ENCODE measurements at regions not wholly inside any gene's neighbourhood (a gene's known extent, or its start where the extent isn't known, plus 50 kb on each side); places are given as distances from the start of the nearest gene placed in this dataset.
A peak's percentile ranks its signal among the peaks of the same experiment; 100 is the strongest.

GRCh38 chr16:8355675-8356074 is 234.6 kb downstream of the TMEM114 start:
- DNase-seq (ENCODE audit: low spot score) = no peak
- TF ChIP-seq CTCF (IDR thresholded peaks at IDR 0.05; ENCODE audit: extremely low read depth, insufficient read depth, missing control alignments) = peak; percentile 1
- in situ Hi-C loops (cut with MboI; ENCODE audit: low pct_unique_long_range_greater_than_20kb, low sequenced_read_pairs, unreplicated experiment) = no loop called here

GRCh38 chr16:8346294-8346693 is 244.0 kb downstream of the TMEM114 start:
- no peak for TF ChIP-seq CTCF (IDR thresholded peaks at IDR 0.05; ENCODE audit: extremely low read depth, insufficient read depth, missing control alignments)
- no peak for DNase-seq (ENCODE audit: low spot score)
- in situ Hi-C loops (cut with MboI; ENCODE audit: low pct_unique_long_range_greater_than_20kb, low sequenced_read_pairs, unreplicated experiment) = no loop called here

- no peak for DNase-seq (ENCODE audit: low spot score)
Observed at GRCh38 chr16:8342276-8342675, 248.0 kb downstream of the TMEM114 start.

GRCh38 chr16:8330761-8331160 is 259.6 kb downstream of the TMEM114 start:
- TF ChIP-seq CTCF (IDR thresholded peaks at IDR 0.05; ENCODE audit: extremely low read depth, insufficient read depth, missing control alignments) = no peak
- in situ Hi-C loops (cut with MboI; ENCODE audit: low pct_unique_long_range_greater_than_20kb, low sequenced_read_pairs, unreplicated experiment) = no loop called here
- no peak for DNase-seq (ENCODE audit: low spot score)

More at GRCh38 chr16:8342276-8342675, 248.0 kb downstream of the TMEM114 start:
- TF ChIP-seq CTCF (IDR thresholded peaks at IDR 0.05; ENCODE audit: extremely low read depth, insufficient read depth, missing control alignments) = no peak
- in situ Hi-C loops (cut with MboI; ENCODE audit: low pct_unique_long_range_greater_than_20kb, low sequenced_read_pairs, unreplicated experiment) = no loop called here

- no peak for DNase-seq (ENCODE audit: low spot score)
- no peak for TF ChIP-seq CTCF (IDR thresholded peaks at IDR 0.05; ENCODE audit: extremely low read depth, insufficient read depth, missing control alignments)
Observed at GRCh38 chr16:8326232-8326631, 264.1 kb downstream of the TMEM114 start.

GRCh38 chr16:8323153-8323552 is 267.2 kb downstream of the TMEM114 start:
- DNase-seq (ENCODE audit: low spot score) = no peak
- in situ Hi-C loops (cut with MboI; ENCODE audit: low pct_unique_long_range_greater_than_20kb, low sequenced_read_pairs, unreplicated experiment) = no loop called here
- no peak for TF ChIP-seq CTCF (IDR thresholded peaks at IDR 0.05; ENCODE audit: extremely low read depth, insufficient read depth, missing control alignments)

More at GRCh38 chr16:8326232-8326631, 264.1 kb downstream of the TMEM114 start:
- in situ Hi-C loops (cut with MboI; ENCODE audit: low pct_unique_long_range_greater_than_20kb, low sequenced_read_pairs, unreplicated experiment) = no loop called here

- in situ Hi-C loops (cut with MboI; ENCODE audit: low pct_unique_long_range_greater_than_20kb, low sequenced_read_pairs, unreplicated experiment) = no loop called here
- TF ChIP-seq CTCF (IDR thresholded peaks at IDR 0.05; ENCODE audit: extremely low read depth, insufficient read depth, missing control alignments) = no peak
- DNase-seq (ENCODE audit: low spot score) = no peak
Observed at GRCh38 chr16:8320131-8320530, 270.2 kb downstream of the TMEM114 start.

Measured in GM13977 (cell line).